ENCODE measurements at regions not wholly inside any gene's neighbourhood (a gene's known extent, or its start where the extent isn't known, plus 50 kb on each side); places are given as distances from the start of the nearest gene placed in this dataset.
"Not testable (repeated sequence)": the region's sequence is repeated elsewhere in the genome, so short reads cannot be mapped to it uniquely, and the experiment has no call there.

GRCh38 chr7:9031386-9031785, 598.0 kb downstream of the NXPH1 start:
- intact Hi-C loops (cut with micrococcal nuclease): no loop called here
- no peaks in the 10 kb centered on the region for H3K27me3 Mint-ChIP-seq
- H3K36me3 Mint-ChIP-seq (ENCODE audit: low read depth): no peaks in the 10 kb centered on the region
- H3K4me3 Mint-ChIP-seq: no peak overlapping the region
- H3K4me1 Mint-ChIP-seq: no peaks in the 10 kb centered on the region
- H3K27ac Mint-ChIP-seq: no peak overlapping the region
- H3K9me3 Mint-ChIP-seq: no peaks in the 10 kb centered on the region
- DNase-seq: no peak

GRCh38 chr7:9036080-9036479, 602.7 kb downstream of the NXPH1 start:
- intact Hi-C loops (cut with micrococcal nuclease): no loop called here
- H3K36me3 Mint-ChIP-seq (ENCODE audit: low read depth): no peaks in the 10 kb centered on the region
- no peak for DNase-seq
- H3K4me1 Mint-ChIP-seq: no peaks in the 10 kb centered on the region
- no peak overlapping the region for H3K27ac Mint-ChIP-seq
- H3K27me3 Mint-ChIP-seq: no peaks in the 10 kb centered on the region
- no peaks in the 10 kb centered on the region for H3K9me3 Mint-ChIP-seq
- no peak overlapping the region for H3K4me3 Mint-ChIP-seq

- Mint-ChIP-seq H3K4me1 (no peaks in the 10 kb centered on the region), H3K27ac (no peak overlapping the region), H3K9me3 (peaks cover 21% of the 10 kb centered on the region), H3K36me3 (ENCODE audit: low read depth) (no peaks in the 10 kb centered on the region), H3K4me3 (no peak overlapping the region), H3K27me3 (no peaks in the 10 kb centered on the region)
- intact Hi-C loops (cut with micrococcal nuclease): no loop called here
- DNase-seq: no peak
These were observed 637.9 kb downstream of the NXPH1 start for GRCh38 chr7:9071160-9071762.

- H3K27me3 Mint-ChIP-seq; H3K4me1 Mint-ChIP-seq; intact Hi-C loops (cut with micrococcal nuclease); DNase-seq; H3K36me3 Mint-ChIP-seq (ENCODE audit: low read depth); H3K27ac Mint-ChIP-seq; H3K9me3 Mint-ChIP-seq; H3K4me3 Mint-ChIP-seq: not testable (repeated sequence)
These were observed 642.4 kb downstream of the NXPH1 start for GRCh38 chr7:9075774-9076173.

GRCh38 chr7:9082203-9082602, 648.8 kb downstream of the NXPH1 start:
- Mint-ChIP-seq H3K9me3 (no peaks in the 10 kb centered on the region), H3K36me3 (ENCODE audit: low read depth) (no peaks in the 10 kb centered on the region), H3K4me3 (no peak overlapping the region), H3K27ac (no peak overlapping the region), H3K27me3 (no peaks in the 10 kb centered on the region), H3K4me1 (no peaks in the 10 kb centered on the region)
- no peak for DNase-seq
- intact Hi-C loops (cut with micrococcal nuclease): no loop called here

- Mint-ChIP-seq H3K4me1 (no peaks in the 10 kb centered on the region), H3K9me3 (no peaks in the 10 kb centered on the region), H3K27ac (no peak overlapping the region), H3K36me3 (ENCODE audit: low read depth) (no peaks in the 10 kb centered on the region), H3K27me3 (no peaks in the 10 kb centered on the region), H3K4me3 (no peak overlapping the region)
- DNase-seq: no peak
- intact Hi-C loops (cut with micrococcal nuclease): no loop called here
These were observed 650.4 kb downstream of the NXPH1 start for GRCh38 chr7:9083837-9084236.

GRCh38 chr7:9091282-9091681, 657.9 kb downstream of the NXPH1 start:
- no peak overlapping the region for H3K4me3 Mint-ChIP-seq
- no peak overlapping the region for H3K27ac Mint-ChIP-seq
- intact Hi-C loops (cut with micrococcal nuclease): no loop called here
- H3K9me3 Mint-ChIP-seq: peaks cover 9% of the 10 kb centered on the region
- DNase-seq: no peak
- no peaks in the 10 kb centered on the region for H3K4me1 Mint-ChIP-seq
- H3K36me3 Mint-ChIP-seq (ENCODE audit: low read depth): no peaks in the 10 kb centered on the region
- H3K27me3 Mint-ChIP-seq: no peaks in the 10 kb centered on the region

- no peaks in the 10 kb centered on the region for H3K36me3 Mint-ChIP-seq (ENCODE audit: low read depth)
- H3K27ac Mint-ChIP-seq: no peak overlapping the region
- no peak for DNase-seq
- H3K4me1 Mint-ChIP-seq: no peaks in the 10 kb centered on the region
- no peaks in the 10 kb centered on the region for H3K27me3 Mint-ChIP-seq
- H3K9me3 Mint-ChIP-seq: peaks cover 9% of the 10 kb centered on the region
- intact Hi-C loops (cut with micrococcal nuclease): no loop called here
- no peak overlapping the region for H3K4me3 Mint-ChIP-seq
These were observed 664.2 kb downstream of the NXPH1 start for GRCh38 chr7:9097565-9098060.

GRCh38 chr7:9100289-9100688, 666.9 kb downstream of the NXPH1 start:
- Mint-ChIP-seq H3K9me3 (peaks cover under 1% of the 10 kb centered on the region), H3K27me3 (no peaks in the 10 kb centered on the region), H3K36me3 (ENCODE audit: low read depth) (no peaks in the 10 kb centered on the region), H3K27ac (no peak overlapping the region), H3K4me3 (no peak overlapping the region), H3K4me1 (no peaks in the 10 kb centered on the region)
- intact Hi-C loops (cut with micrococcal nuclease): no loop called here
- DNase-seq: no peak

GRCh38 chr7:9102846-9103245, 669.4 kb downstream of the NXPH1 start:
- H3K27ac Mint-ChIP-seq: no peak overlapping the region
- H3K4me3 Mint-ChIP-seq: no peak overlapping the region

GRCh38 chr7:9106747-9107146, 673.3 kb downstream of the NXPH1 start:
- H3K9me3 Mint-ChIP-seq: peaks cover 11% of the 10 kb centered on the region

More at GRCh38 chr7:9102846-9103245, 669.4 kb downstream of the NXPH1 start:
- no peak for DNase-seq
- intact Hi-C loops (cut with micrococcal nuclease): no loop called here
- Mint-ChIP-seq H3K27me3 (no peaks in the 10 kb centered on the region), H3K4me1 (no peaks in the 10 kb centered on the region), H3K36me3 (ENCODE audit: low read depth) (no peaks in the 10 kb centered on the region), H3K9me3 (peaks cover 3% of the 10 kb centered on the region)

GRCh38 chr7:9120331-9120730, 686.9 kb downstream of the NXPH1 start:
- no peaks in the 10 kb centered on the region for H3K4me1 Mint-ChIP-seq
- no peaks in the 10 kb centered on the region for H3K27me3 Mint-ChIP-seq
- H3K9me3 Mint-ChIP-seq: peaks cover 4% of the 10 kb centered on the region
- intact Hi-C loops (cut with micrococcal nuclease): no loop called here
- H3K36me3 Mint-ChIP-seq (ENCODE audit: low read depth): no peaks in the 10 kb centered on the region
- H3K4me3 Mint-ChIP-seq: no peak overlapping the region
- no peak for DNase-seq
- H3K27ac Mint-ChIP-seq: no peak overlapping the region

More at GRCh38 chr7:9106747-9107146, 673.3 kb downstream of the NXPH1 start:
- Mint-ChIP-seq H3K4me3 (no peak overlapping the region), H3K27me3 (no peaks in the 10 kb centered on the region), H3K36me3 (ENCODE audit: low read depth) (no peaks in the 10 kb centered on the region), H3K4me1 (no peaks in the 10 kb centered on the region), H3K27ac (no peak overlapping the region)
- intact Hi-C loops (cut with micrococcal nuclease): no loop called here
- DNase-seq: no peak

- no peak for DNase-seq
- Mint-ChIP-seq H3K4me3 (no peak overlapping the region), H3K9me3 (no peaks in the 10 kb centered on the region), H3K36me3 (ENCODE audit: low read depth) (no peaks in the 10 kb centered on the region), H3K27me3 (no peaks in the 10 kb centered on the region), H3K4me1 (no peaks in the 10 kb centered on the region), H3K27ac (no peak overlapping the region)
- intact Hi-C loops (cut with micrococcal nuclease): no loop called here
These were observed 690.9 kb downstream of the NXPH1 start for GRCh38 chr7:9124320-9124719.

- H3K9me3 Mint-ChIP-seq: no peaks in the 10 kb centered on the region
- no peak for DNase-seq
- intact Hi-C loops (cut with micrococcal nuclease): no loop called here
- no peaks in the 10 kb centered on the region for H3K4me1 Mint-ChIP-seq
- H3K36me3 Mint-ChIP-seq (ENCODE audit: low read depth): no peaks in the 10 kb centered on the region
- no peak overlapping the region for H3K27ac Mint-ChIP-seq
- no peak overlapping the region for H3K4me3 Mint-ChIP-seq
- H3K27me3 Mint-ChIP-seq: no peaks in the 10 kb centered on the region
These were observed 691.8 kb downstream of the NXPH1 start for GRCh38 chr7:9125246-9125645.

- no peaks in the 10 kb centered on the region for H3K4me1 Mint-ChIP-seq
- H3K9me3 Mint-ChIP-seq: no peaks in the 10 kb centered on the region
- H3K4me3 Mint-ChIP-seq: no peak overlapping the region
- intact Hi-C loops (cut with micrococcal nuclease): no loop called here
- no peak for DNase-seq
- H3K27me3 Mint-ChIP-seq: no peaks in the 10 kb centered on the region
- H3K36me3 Mint-ChIP-seq (ENCODE audit: low read depth): no peaks in the 10 kb centered on the region
- no peak overlapping the region for H3K27ac Mint-ChIP-seq
These were observed 694.5 kb downstream of the NXPH1 start for GRCh38 chr7:9127901-9128300.
